Neural cell (in vitro differentiated cells): ENCODE measurements at regions not wholly inside any gene's neighbourhood (a gene's known extent, or its start where the extent isn't known, plus 50 kb on each side); places are given as distances from the start of the nearest gene placed in this dataset.

ENCODE experiments used
- H2AFZ ChIP-seq: fragments of 200-600, 300-800 bp; sonication (generic), shearing (Covaris generic); 2 replicates; pipeline ENCODE4 v1.6.0; 2014; ENCODE audit warnings: low read depth, mild to moderate bottlenecking, antibody characterized with exemption, low read length, moderate library complexity
- H3F3A ChIP-seq: fragments of 200-600 bp; shearing (Covaris generic); 2 replicates; pipeline ENCODE4 v1.6.1; 2016; ENCODE audit warnings: mild to moderate bottlenecking, moderate library complexity, mixed read lengths, antibody characterized with exemption, low read length; ENCODE audit not compliant: insufficient read depth, poor library complexity, severe bottlenecking
- H3K27ac ChIP-seq: fragments of 200-600, 300-800 bp; sonication (generic), shearing (Covaris generic); 2 replicates; pipeline ENCODE4 v1.5.1; 2014; ENCODE audit warnings: mild to moderate bottlenecking, low read length, moderate library complexity
- H3K27me3 ChIP-seq: fragments of 300-800, 200-600 bp; sonication (generic), shearing (Covaris generic); 2 replicates; pipeline ENCODE4 v1.6.0; 2014; ENCODE audit warnings: mild to moderate bottlenecking, low read depth, low read length, moderate library complexity; ENCODE audit not compliant: insufficient read depth
- H3K36me3 ChIP-seq: fragments of 300-800, 200-600 bp; sonication (generic), shearing (Covaris generic); 2 replicates; pipeline ENCODE4 v1.5.1; 2014; ENCODE audit warnings: mild to moderate bottlenecking, antibody characterized with exemption, low read length, moderate library complexity; ENCODE audit not compliant: insufficient read depth
- H3K4me2 ChIP-seq: fragments of 300-800, 200-600 bp; sonication (generic), shearing (Covaris generic); 2 replicates; pipeline ENCODE4 v1.6.0; 2014; ENCODE audit warnings: mild to moderate bottlenecking, low read length
- H3K4me3 ChIP-seq: fragments of 300-800, 200-600 bp; sonication (generic), shearing (Covaris generic); 2 replicates; pipeline ENCODE4 v1.5.1; 2014; ENCODE audit warnings: mild to moderate bottlenecking, low read length, moderate library complexity
- H3K79me2 ChIP-seq: fragments of 200-600 bp; shearing (Covaris generic); replicated peaks from 2 replicates; pipeline ENCODE4 v1.6.0; 2014; ENCODE audit warnings: mild to moderate bottlenecking, low read length, moderate library complexity; ENCODE audit not compliant: insufficient read depth
- H3K9ac ChIP-seq: fragments of 300-800, 200-600 bp; sonication (generic), shearing (Covaris generic); 2 replicates; pipeline ENCODE4 v1.6.1; 2016; ENCODE audit warnings: mild to moderate bottlenecking, low read length, mixed read lengths
- H3K9me2 ChIP-seq: fragments of 200-600 bp; shearing (Covaris generic); 2 replicates; pipeline ENCODE4 v1.6.1; 2016; ENCODE audit warnings: mild to moderate bottlenecking, low read length, mixed read lengths; ENCODE audit not compliant: insufficient read depth
- H3K9me3 ChIP-seq: fragments of 200-600, 300-800 bp; sonication (generic), shearing (Covaris generic); 2 replicates; pipeline ENCODE4 v1.6.1; 2016; ENCODE audit warnings: mild to moderate bottlenecking, mixed run types, low read length, moderate library complexity, mixed read lengths
- H4K20me1 ChIP-seq: fragments of 200-600 bp; shearing (Covaris generic); 2 replicates; pipeline ENCODE4 v1.6.1; 2016; ENCODE audit warnings: mild to moderate bottlenecking, mixed run types; ENCODE audit not compliant: insufficient read depth
- EP300 ChIP-seq: fragments of 450-650 bp; conservative IDR thresholded peaks from 2 replicates; pipeline ENCODE4 v1.6.1; 2014; ENCODE audit warnings: antibody characterized with exemption, mild to moderate bottlenecking, moderate library complexity; ENCODE audit not compliant: poor library complexity, severe bottlenecking
- EZH2 ChIP-seq: fragments of 200-600, 300-800 bp; shearing (Covaris generic), sonication (generic); IDR thresholded peaks from 2 replicates; pipeline ENCODE4 v1.6.1; 2014; ENCODE audit warnings: antibody characterized with exemption, low read length, borderline replicate concordance, mild to moderate bottlenecking; ENCODE audit not compliant: insufficient read depth, poor library complexity, severe bottlenecking
- MXI1 ChIP-seq: fragments of 450-650 bp; conservative IDR thresholded peaks from 2 replicates; pipeline ENCODE4 v1.6.1; 2014; ENCODE audit warnings: antibody characterized with exemption, mild to moderate bottlenecking; ENCODE audit not compliant: poor library complexity, severe bottlenecking
- POLR2AphosphoS5 ChIP-seq: IDR thresholded peaks from 2 replicates; pipeline ENCODE4 v1.6.1; 2012
- RAD21 ChIP-seq: fragments of 450-650 bp; conservative IDR thresholded peaks from 2 replicates; pipeline ENCODE4 v1.6.1; 2014; ENCODE audit warnings: antibody characterized with exemption, mild to moderate bottlenecking, moderate library complexity
- SMC3 ChIP-seq: fragments of 450-650 bp; conservative IDR thresholded peaks from 2 replicates; pipeline ENCODE4 v1.6.1; 2014; ENCODE audit warnings: antibody characterized with exemption, mild to moderate bottlenecking, moderate library complexity; ENCODE audit not compliant: poor library complexity
- TAF1 ChIP-seq: IDR thresholded peaks from 2 replicates; pipeline ENCODE4 v1.6.1; 2012; ENCODE audit warnings: low read depth
- TF ChIP-seq, protein P1 (sequence below): fragments of 450-650 bp; IDR thresholded peaks from 2 replicates; pipeline ENCODE4 v1.5.1; 2014; ENCODE audit warnings: antibody characterized with exemption, mild to moderate bottlenecking, moderate library complexity; ENCODE audit not compliant: poor library complexity, severe bottlenecking
- TF ChIP-seq, protein P2 (sequence below): IDR thresholded peaks from 2 replicates; pipeline ENCODE4 v1.6.1; 2012; ENCODE audit warnings: borderline replicate concordance

DNA sequence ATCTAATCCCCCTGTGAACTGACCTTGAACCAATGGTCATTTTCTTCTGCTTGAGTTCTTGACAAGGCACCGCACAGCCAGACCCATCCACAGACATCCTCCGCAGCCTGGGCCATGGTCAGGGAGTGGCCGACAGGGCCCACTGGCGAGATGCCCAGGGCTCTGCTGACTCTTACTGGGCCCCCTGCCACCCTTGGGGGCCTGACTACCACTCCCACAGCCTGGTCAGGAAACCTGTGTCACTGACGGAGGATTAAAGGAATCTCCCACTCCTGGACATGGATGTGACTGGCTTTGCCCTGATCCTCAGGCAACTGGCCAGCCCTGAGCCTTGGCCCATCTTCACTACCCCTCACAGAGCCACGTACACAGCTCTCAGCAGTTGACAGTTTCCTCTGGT, 50.4 kb upstream of the ENO4 start:
- no peaks in the 10 kb centered on the region for H3K79me2 ChIP-seq
- no peaks in the 10 kb centered on the region for H3K36me3 ChIP-seq
- H4K20me1 ChIP-seq: no peaks in the 10 kb centered on the region
- no peaks in the 10 kb centered on the region for H3K27me3 ChIP-seq
- H3K9ac ChIP-seq: no peak overlapping the region
- H3F3A ChIP-seq: no peaks in the 10 kb centered on the region
- H3K9me3 ChIP-seq: peaks cover 3% of the 10 kb centered on the region
- H2AFZ ChIP-seq: no peak overlapping the region
- H3K9me2 ChIP-seq: no peaks in the 10 kb centered on the region
- no peak overlapping the region for H3K27ac ChIP-seq
- TF ChIP-seq, protein P1, sequence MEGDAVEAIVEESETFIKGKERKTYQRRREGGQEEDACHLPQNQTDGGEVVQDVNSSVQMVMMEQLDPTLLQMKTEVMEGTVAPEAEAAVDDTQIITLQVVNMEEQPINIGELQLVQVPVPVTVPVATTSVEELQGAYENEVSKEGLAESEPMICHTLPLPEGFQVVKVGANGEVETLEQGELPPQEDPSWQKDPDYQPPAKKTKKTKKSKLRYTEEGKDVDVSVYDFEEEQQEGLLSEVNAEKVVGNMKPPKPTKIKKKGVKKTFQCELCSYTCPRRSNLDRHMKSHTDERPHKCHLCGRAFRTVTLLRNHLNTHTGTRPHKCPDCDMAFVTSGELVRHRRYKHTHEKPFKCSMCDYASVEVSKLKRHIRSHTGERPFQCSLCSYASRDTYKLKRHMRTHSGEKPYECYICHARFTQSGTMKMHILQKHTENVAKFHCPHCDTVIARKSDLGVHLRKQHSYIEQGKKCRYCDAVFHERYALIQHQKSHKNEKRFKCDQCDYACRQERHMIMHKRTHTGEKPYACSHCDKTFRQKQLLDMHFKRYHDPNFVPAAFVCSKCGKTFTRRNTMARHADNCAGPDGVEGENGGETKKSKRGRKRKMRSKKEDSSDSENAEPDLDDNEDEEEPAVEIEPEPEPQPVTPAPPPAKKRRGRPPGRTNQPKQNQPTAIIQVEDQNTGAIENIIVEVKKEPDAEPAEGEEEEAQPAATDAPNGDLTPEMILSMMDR: no peak
- TF ChIP-seq MXI1: no peak
- no peak for TF ChIP-seq EZH2
- no peak for TF ChIP-seq RAD21
- TF ChIP-seq SMC3: no peak
- no peak for TF ChIP-seq POLR2AphosphoS5
- no peak for TF ChIP-seq EP300
- TF ChIP-seq, protein P2, sequence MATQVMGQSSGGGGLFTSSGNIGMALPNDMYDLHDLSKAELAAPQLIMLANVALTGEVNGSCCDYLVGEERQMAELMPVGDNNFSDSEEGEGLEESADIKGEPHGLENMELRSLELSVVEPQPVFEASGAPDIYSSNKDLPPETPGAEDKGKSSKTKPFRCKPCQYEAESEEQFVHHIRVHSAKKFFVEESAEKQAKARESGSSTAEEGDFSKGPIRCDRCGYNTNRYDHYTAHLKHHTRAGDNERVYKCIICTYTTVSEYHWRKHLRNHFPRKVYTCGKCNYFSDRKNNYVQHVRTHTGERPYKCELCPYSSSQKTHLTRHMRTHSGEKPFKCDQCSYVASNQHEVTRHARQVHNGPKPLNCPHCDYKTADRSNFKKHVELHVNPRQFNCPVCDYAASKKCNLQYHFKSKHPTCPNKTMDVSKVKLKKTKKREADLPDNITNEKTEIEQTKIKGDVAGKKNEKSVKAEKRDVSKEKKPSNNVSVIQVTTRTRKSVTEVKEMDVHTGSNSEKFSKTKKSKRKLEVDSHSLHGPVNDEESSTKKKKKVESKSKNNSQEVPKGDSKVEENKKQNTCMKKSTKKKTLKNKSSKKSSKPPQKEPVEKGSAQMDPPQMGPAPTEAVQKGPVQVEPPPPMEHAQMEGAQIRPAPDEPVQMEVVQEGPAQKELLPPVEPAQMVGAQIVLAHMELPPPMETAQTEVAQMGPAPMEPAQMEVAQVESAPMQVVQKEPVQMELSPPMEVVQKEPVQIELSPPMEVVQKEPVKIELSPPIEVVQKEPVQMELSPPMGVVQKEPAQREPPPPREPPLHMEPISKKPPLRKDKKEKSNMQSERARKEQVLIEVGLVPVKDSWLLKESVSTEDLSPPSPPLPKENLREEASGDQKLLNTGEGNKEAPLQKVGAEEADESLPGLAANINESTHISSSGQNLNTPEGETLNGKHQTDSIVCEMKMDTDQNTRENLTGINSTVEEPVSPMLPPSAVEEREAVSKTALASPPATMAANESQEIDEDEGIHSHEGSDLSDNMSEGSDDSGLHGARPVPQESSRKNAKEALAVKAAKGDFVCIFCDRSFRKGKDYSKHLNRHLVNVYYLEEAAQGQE: no peak
- no peak for TF ChIP-seq TAF1
- no peak overlapping the region for H3K4me3 ChIP-seq
- H3K4me2 ChIP-seq: no peak overlapping the region
